Cardiac fibroblast (primary cell): ENCODE measurements at regions not wholly inside any gene's neighbourhood (a gene's known extent, or its start where the extent isn't known, plus 50 kb on each side); places are given as distances from the start of the nearest gene placed in this dataset.

Experiments used
- DNase-seq, 2 donors: peaks; one replicate each; pipeline versions ENCODE4 v3.0.0 to v3.0.0-alpha.2; 2010; ENCODE audit warnings: low read depth in 2 of 2
- H3K4me3 ChIP-seq, 2 donors: replicated peaks in 1 of 2; 1 replicate in 1 of 2; 2 replicates in 1 of 2; pipeline ENCODE4 v1.5.1; 2011; ENCODE audit warnings: low read depth in 2 of 2, low read length in 2 of 2, mild to moderate bottlenecking in 2 of 2, moderate library complexity in 1 of 2
- TF ChIP-seq, protein P1 (sequence below): IDR thresholded peaks from one replicate; pipeline ENCODE4 v1.5.1; 2011; ENCODE audit warnings: low read depth, mild to moderate bottlenecking, low read length, inconsistent platforms

DNA sequence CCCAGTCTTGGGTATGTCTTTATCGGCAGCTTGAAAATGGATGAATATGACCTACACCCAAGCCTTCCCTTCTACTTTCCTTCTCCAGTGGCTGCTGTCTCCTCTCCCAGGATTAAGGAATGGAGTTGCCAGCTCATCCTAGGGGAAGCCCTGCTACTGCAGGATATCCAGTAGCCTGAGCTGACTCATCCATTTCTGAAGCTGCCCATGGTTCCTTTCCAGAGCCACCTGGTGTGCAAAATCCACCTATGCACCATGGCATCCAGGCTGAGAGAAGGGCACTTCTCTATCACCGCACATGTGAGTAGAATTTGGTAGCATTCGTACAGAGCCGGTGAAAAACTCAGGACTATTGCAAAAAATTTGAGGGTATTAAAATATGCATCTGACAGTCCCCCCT lies 290.8 kb downstream of the YTHDC2 start:
- no peak overlapping the region for H3K4me3 ChIP-seq
- DNase-seq, result no peak
- TF ChIP-seq, protein P1, sequence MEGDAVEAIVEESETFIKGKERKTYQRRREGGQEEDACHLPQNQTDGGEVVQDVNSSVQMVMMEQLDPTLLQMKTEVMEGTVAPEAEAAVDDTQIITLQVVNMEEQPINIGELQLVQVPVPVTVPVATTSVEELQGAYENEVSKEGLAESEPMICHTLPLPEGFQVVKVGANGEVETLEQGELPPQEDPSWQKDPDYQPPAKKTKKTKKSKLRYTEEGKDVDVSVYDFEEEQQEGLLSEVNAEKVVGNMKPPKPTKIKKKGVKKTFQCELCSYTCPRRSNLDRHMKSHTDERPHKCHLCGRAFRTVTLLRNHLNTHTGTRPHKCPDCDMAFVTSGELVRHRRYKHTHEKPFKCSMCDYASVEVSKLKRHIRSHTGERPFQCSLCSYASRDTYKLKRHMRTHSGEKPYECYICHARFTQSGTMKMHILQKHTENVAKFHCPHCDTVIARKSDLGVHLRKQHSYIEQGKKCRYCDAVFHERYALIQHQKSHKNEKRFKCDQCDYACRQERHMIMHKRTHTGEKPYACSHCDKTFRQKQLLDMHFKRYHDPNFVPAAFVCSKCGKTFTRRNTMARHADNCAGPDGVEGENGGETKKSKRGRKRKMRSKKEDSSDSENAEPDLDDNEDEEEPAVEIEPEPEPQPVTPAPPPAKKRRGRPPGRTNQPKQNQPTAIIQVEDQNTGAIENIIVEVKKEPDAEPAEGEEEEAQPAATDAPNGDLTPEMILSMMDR, result no peak

DNA sequence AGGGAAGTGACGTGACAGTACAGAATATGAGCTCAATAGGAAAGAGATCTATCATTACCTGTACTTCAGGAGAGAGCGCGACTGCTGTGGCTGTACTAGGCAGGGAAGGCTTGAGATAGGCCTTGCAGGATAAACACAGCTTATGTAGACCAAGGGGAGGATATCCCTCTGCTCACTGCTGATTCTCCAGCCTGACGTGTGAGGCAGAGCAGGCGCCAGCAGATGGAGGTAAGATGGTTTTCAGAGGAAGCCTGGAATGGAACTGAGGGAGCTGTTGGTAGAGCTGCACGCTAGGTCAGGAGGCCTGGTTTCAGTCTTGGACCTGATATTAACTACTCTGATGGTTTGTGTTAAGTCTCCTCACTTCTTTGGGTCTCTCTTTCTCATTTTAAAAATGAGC lies 291.4 kb downstream of the YTHDC2 start:
- TF ChIP-seq, protein P1, result no peak
- H3K4me3 ChIP-seq, result no peak overlapping the region
- DNase-seq, result no peak

DNA sequence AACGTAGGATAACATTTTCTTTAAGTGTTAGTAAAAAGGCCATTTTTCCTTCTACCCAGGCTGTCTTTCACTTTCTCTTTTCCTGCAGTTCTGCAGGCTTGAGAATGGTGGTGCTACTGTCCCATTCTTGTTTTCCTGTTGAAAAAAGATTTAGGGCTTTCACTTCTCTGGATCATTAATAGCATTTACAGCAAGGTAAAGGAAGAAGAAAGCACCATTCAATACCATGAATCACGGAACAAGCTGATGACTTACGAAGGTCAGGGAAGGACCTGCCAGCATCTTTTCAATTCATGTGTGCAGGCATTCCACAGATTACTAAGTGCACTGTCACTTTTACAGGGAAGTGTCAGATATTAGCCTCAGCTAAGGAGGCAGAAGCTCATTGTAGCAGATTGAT lies 292.8 kb downstream of the YTHDC2 start:
- TF ChIP-seq, protein P1, result peak; percentile 52
- peak; percentile 45 to 49 for DNase-seq
- H3K4me3 ChIP-seq, result peak overlapping the region in 1 of 2 donors; percentile 1

DNA sequence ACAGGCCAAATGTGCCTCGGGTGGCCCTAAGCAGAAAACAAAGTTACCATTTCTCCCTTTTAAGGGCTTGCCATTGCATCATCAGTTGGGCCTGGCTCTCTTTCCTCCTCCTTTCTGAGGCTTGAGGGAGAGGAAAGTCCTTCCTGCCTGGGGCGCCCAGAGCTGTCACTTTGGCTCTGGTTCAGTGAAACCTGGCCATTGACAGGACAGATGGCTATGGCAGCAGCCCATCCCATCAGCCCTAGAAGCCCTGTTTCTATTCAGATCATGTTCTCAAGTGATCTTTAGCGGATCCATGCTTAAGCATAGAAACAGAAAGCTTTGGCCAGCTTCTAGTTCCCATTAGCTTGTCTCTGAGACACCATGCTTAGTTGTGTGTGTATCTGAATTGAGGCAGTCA lies 293.4 kb downstream of the YTHDC2 start:
- H3K4me3 ChIP-seq, result no peak overlapping the region
- TF ChIP-seq, protein P1, result no peak
- peak; percentile 25 to 30 for DNase-seq

DNA sequence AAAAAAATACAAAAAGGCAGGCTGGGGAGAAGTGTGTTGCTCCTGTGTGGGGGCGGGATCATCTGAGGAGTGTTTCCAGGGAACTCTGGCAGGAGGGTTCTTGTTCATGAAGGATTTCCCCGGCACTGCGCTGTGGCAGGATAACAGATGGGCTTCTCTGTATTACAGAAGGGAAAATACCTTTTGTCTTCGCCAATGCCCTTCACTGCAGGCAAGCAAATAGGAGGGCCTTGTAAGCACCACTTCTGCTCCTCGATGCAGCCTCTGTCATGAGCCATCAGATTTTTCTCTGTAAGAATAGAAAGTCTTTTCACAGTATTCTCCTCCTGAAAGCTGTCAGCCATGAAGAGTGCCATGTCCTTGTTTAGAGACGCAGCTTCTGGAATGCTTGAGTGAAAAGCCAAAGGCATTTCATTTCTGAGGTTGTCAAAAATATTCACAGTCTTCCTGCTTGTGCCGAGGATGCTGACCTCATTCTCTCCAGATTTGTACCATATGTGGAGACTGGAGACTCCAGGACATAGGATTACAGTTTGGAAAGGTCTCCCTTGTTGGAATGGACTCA lies 294.0 kb downstream of the YTHDC2 start:
- no peak overlapping the region for H3K4me3 ChIP-seq
- DNase-seq, result peak; percentile 6 to 31
- TF ChIP-seq, protein P1, result no peak

DNA sequence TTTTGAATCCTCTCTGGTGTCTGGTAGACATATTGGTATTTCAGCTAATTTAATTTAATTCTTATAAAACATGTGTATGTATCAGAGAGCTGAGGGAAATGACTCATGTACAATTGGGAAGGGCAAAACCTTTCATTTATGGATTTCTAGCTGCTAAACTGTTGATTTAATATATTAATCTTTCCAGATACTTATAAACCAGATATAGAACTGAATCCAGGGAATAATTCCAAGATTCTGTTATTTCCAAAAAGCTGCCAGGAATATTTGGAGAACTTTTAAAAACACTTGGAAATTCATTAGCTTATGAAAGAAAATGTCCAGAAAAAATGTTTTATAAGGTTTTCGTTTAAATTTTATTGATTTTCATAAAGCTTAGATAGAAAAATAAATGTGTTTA lies 295.5 kb downstream of the YTHDC2 start:
- DNase-seq, result no peak
- TF ChIP-seq, protein P1, result no peak
- no peak overlapping the region for H3K4me3 ChIP-seq

DNA sequence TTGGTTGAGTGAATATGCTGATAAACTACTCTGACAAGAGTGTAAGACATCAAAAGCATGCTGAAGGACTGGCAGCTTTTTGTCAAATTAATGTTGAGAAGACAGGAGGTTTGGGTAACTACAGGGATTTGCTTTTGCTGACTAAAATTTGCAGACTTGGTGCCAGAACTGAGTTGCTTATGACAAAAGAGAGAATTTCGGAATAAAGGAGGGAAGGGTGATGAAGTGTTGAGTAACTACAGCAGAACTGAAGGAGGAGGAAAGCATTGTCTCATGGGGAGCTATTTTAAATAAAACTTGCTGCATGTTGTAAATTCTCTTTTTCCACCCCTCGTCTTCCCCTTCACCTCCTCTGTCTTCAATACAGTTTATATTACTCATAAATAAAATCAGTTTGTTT lies 296.1 kb downstream of the YTHDC2 start:
- H3K4me3 ChIP-seq, result no peak overlapping the region
- TF ChIP-seq, protein P1, result no peak

More for the DNA sequence above, 296.1 kb downstream of the YTHDC2 start:
- peak in 1 of 2 donors; percentile 10 for DNase-seq
